ENCODE measurements at regions not wholly inside any gene's neighbourhood (a gene's known extent, or its start where the extent isn't known, plus 50 kb on each side); places are given as distances from the start of the nearest gene placed in this dataset.

DNA sequence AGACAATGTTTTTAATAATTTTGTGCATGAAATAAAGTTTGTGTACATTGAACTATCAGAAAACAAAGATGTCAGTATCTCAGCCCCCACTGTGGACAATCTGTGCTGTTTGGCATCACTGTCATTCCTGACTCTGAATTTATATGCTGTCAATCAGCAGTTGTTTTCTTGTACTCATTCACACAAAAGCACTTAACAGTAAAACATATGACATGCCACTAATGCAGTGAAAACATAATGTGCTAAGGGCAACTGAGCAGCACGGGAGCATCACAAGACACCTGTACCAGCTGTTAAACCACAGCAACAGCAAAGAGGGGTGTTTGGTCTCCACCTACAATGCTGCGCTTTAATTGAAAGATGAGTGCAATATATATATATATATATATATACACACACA lies 647.8 kb upstream of the SLC35B3 start:
- Histone ChIP-seq H3K4me1 (ENCODE audit: control insufficient read depth in 1 of 2, extremely low read depth in 1 of 2, insufficient read depth in 2 of 2, low read length in 2 of 2) (peaks cover 0 to 9% of the 10 kb centered on the region in 2 experiments), H3K27me3 (replicated peaks in 1 of 2; ENCODE audit: control insufficient read depth in 2 of 2, extremely low read depth in 1 of 2, insufficient read depth in 2 of 2, low read length in 1 of 2) (no peaks in the 10 kb centered on the region), H3K36me3 (ENCODE audit: control insufficient read depth in 2 of 2, extremely low read depth in 1 of 2, insufficient read depth in 1 of 2, low read length in 1 of 2) (no peaks in the 10 kb centered on the region), H3K4me3 (ENCODE audit: control insufficient read depth in 1 of 2, extremely low read depth in 1 of 2, low read length in 1 of 2) (no peak overlapping the region), H3K9me3 (no peaks in the 10 kb centered on the region), H3K27ac (ENCODE audit: low read length) (no peak overlapping the region)
- Mint-ChIP-seq H3K4me3 (no peak overlapping the region), H3K27ac (no peak overlapping the region), H3K9me3 (peaks cover under 1 to 6% (median 5%) of the 10 kb centered on the region in 3 donors), H3K27me3 (no peaks in the 10 kb centered on the region), H3K36me3 (no peaks in the 10 kb centered on the region), H3K4me1 (peaks cover 0 to 8% (median 0%) of the 10 kb centered on the region in 3 donors)
- no CpG with 5 or more reads among the region's 2 CpGs for WGBS (ENCODE audit: insufficient coverage)
- CTCF ChIA-PET = no interaction called here
- ATAC-seq (replicated peaks in 1 of 4) (no peak), DNase-seq (no peak)
- POLR2A ChIA-PET = no interaction called here

DNA sequence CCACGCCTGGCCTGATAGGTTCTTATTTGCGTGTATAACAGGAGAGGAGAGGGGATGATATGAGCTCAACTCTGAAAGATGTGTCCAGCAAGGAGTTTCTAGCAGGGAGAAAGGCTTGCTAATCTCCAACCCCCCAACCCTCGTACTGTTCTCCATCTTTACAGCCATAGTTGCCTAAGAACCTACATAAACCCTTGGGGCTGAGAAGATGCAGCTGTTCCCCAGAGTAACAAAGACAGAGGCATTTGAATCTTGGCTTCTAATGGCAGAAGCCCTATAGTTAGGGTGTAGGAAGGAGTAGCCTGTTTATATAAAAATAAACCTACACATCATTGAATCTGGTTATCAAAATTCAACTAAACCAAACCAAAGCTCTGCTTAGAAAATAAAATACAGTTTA lies 631.4 kb upstream of the SLC35B3 start:
- Mint-ChIP-seq H3K4me3 (no peak overlapping the region), H3K4me1 (peaks cover 0 to 2% (median 0%) of the 10 kb centered on the region in 3 donors), H3K9me3 (peaks cover 0 to 4% (median 4%) of the 10 kb centered on the region in 3 donors), H3K27me3 (no peaks in the 10 kb centered on the region), H3K36me3 (no peaks in the 10 kb centered on the region), H3K27ac (no peak overlapping the region)
- H3K27me3 ChIP-seq (replicated peaks in 1 of 2; ENCODE audit: control insufficient read depth in 2 of 2, extremely low read depth in 1 of 2, insufficient read depth in 2 of 2, low read length in 1 of 2) = no peaks in the 10 kb centered on the region
- CTCF ChIA-PET = no interaction called here
- no peaks in the 10 kb centered on the region for H3K36me3 ChIP-seq (ENCODE audit: control insufficient read depth in 2 of 2, extremely low read depth in 1 of 2, insufficient read depth in 1 of 2, low read length in 1 of 2)
- no peak overlapping the region for H3K27ac ChIP-seq (ENCODE audit: low read length)
- ATAC-seq (replicated peaks in 1 of 4) (no peak), DNase-seq (no peak)
- no peaks in the 10 kb centered on the region for H3K4me1 ChIP-seq (ENCODE audit: control insufficient read depth in 1 of 2, extremely low read depth in 1 of 2, insufficient read depth in 2 of 2, low read length in 2 of 2)
- POLR2A ChIA-PET = no interaction called here
- H3K4me3 ChIP-seq (ENCODE audit: control insufficient read depth in 1 of 2, extremely low read depth in 1 of 2, low read length in 1 of 2) = no peak overlapping the region
- no peaks in the 10 kb centered on the region for H3K9me3 ChIP-seq
- WGBS (ENCODE audit: insufficient coverage) = no CpG with 5 or more reads among the region's 3 CpGs

DNA sequence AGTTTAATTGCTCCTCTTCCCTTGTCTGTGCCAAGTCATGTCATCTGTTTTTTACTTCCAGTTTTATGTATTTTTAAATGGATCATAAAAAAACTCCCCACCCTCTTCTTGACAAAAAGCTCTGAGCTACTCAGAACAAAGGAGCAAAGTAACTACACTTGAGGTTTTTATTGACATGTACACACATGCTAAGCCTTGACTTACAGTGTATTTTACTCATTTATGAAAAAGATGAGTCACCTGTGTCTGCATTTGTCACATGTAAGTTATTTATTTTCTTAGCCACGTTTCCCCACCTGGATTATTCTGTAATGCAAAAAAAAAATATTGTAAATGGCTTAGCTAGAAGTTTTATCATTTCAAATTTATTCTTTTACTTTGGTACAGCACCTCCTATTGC lies 628.8 kb upstream of the SLC35B3 start:
- DNase-seq (no peak), ATAC-seq (replicated peaks in 1 of 4) (no peak)
- H3K27ac Mint-ChIP-seq = no peak overlapping the region
- peaks cover 0 to 2% (median 0%) of the 10 kb centered on the region in 3 donors for H3K4me1 Mint-ChIP-seq
- H3K4me1 ChIP-seq (ENCODE audit: control insufficient read depth in 1 of 2, extremely low read depth in 1 of 2, insufficient read depth in 2 of 2, low read length in 2 of 2) = no peaks in the 10 kb centered on the region
- POLR2A ChIA-PET = no interaction called here
- no peaks in the 10 kb centered on the region for H3K36me3 Mint-ChIP-seq
- no peaks in the 10 kb centered on the region for H3K9me3 ChIP-seq
- no peak overlapping the region for H3K27ac ChIP-seq (ENCODE audit: low read length)
- WGBS (ENCODE audit: insufficient coverage) = no CpG with 5 or more reads among the region's 1 CpG
- no peaks in the 10 kb centered on the region for H3K9me3 Mint-ChIP-seq
- H3K27me3 Mint-ChIP-seq = no peaks in the 10 kb centered on the region
- H3K4me3 ChIP-seq (ENCODE audit: control insufficient read depth in 1 of 2, extremely low read depth in 1 of 2, low read length in 1 of 2) = no peak overlapping the region
- H3K27me3 ChIP-seq (replicated peaks in 1 of 2; ENCODE audit: control insufficient read depth in 2 of 2, extremely low read depth in 1 of 2, insufficient read depth in 2 of 2, low read length in 1 of 2) = no peaks in the 10 kb centered on the region
- H3K36me3 ChIP-seq (ENCODE audit: control insufficient read depth in 2 of 2, extremely low read depth in 1 of 2, insufficient read depth in 1 of 2, low read length in 1 of 2) = no peaks in the 10 kb centered on the region
- CTCF ChIA-PET = no interaction called here
- H3K4me3 Mint-ChIP-seq = no peak overlapping the region

DNA sequence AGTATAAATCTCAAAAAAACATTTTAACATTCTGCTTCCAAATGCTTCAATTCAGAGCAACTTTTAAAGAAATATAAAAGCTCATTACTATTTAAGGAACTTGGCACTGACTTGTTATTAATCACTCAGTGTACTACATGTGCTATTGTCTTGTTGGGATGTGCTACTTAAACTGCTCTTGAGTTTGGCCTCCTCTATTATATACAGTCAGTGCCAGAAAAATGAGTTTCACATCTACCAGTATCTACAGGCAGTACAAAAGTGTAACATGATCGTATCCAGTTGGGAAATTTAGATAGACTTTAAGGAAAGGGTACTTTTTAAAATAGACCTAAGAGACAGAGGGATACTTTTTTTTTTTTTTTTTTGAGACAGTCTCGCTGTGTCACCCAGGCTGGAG lies 627.3 kb upstream of the SLC35B3 start:
- CTCF ChIA-PET = no interaction called here
- no peak overlapping the region for H3K27ac Mint-ChIP-seq

DNA sequence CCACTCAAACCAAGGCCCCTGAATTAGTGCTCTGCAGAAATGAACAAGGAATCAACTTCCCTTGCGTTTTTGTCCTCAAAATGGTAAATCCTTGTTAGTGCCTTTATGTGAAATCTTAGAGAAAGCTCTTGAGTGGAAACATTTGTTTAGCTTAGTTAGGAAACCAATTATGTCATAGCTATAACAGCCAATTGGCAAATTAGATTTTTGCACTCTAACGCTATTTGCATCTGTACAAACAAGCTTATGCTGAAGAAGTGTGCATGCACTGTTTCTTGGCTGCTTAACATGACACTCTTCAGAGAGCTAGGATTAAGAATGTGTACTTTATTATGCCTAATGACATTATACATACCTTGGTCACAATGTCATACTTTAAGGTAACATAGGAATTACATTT lies 622.6 kb upstream of the SLC35B3 start:
- POLR2A ChIA-PET = no interaction called here
- Mint-ChIP-seq H3K27ac (no peak overlapping the region), H3K36me3 (no peaks in the 10 kb centered on the region), H3K27me3 (no peaks in the 10 kb centered on the region), H3K4me3 (no peak overlapping the region), H3K9me3 (peaks cover 0 to 4% (median 0%) of the 10 kb centered on the region in 3 donors), H3K4me1 (no peaks in the 10 kb centered on the region)
- CTCF ChIA-PET = no interaction called here
- H3K9me3 ChIP-seq = no peaks in the 10 kb centered on the region
- no peak overlapping the region for H3K27ac ChIP-seq (ENCODE audit: low read length)
- ATAC-seq (replicated peaks in 1 of 4) (no peak), DNase-seq (no peak)
- 100% methylated on average over 1 of the region's 2 CpGs for WGBS (ENCODE audit: insufficient coverage)
- no peaks in the 10 kb centered on the region for H3K4me1 ChIP-seq (ENCODE audit: control insufficient read depth in 1 of 2, extremely low read depth in 1 of 2, insufficient read depth in 2 of 2, low read length in 2 of 2)
- H3K36me3 ChIP-seq (ENCODE audit: control insufficient read depth in 2 of 2, extremely low read depth in 1 of 2, insufficient read depth in 1 of 2, low read length in 1 of 2) = no peaks in the 10 kb centered on the region
- H3K27me3 ChIP-seq (replicated peaks in 1 of 2; ENCODE audit: control insufficient read depth in 2 of 2, extremely low read depth in 1 of 2, insufficient read depth in 2 of 2, low read length in 1 of 2) = no peaks in the 10 kb centered on the region
- no peak overlapping the region for H3K4me3 ChIP-seq (ENCODE audit: control insufficient read depth in 1 of 2, extremely low read depth in 1 of 2, low read length in 1 of 2)

More for the DNA sequence above, 627.3 kb upstream of the SLC35B3 start:
- Histone ChIP-seq H3K4me1 (ENCODE audit: control insufficient read depth in 1 of 2, extremely low read depth in 1 of 2, insufficient read depth in 2 of 2, low read length in 2 of 2) (no peaks in the 10 kb centered on the region), H3K27ac (ENCODE audit: low read length) (no peak overlapping the region), H3K9me3 (no peaks in the 10 kb centered on the region), H3K27me3 (replicated peaks in 1 of 2; ENCODE audit: control insufficient read depth in 2 of 2, extremely low read depth in 1 of 2, insufficient read depth in 2 of 2, low read length in 1 of 2) (no peaks in the 10 kb centered on the region), H3K4me3 (ENCODE audit: control insufficient read depth in 1 of 2, extremely low read depth in 1 of 2, low read length in 1 of 2) (no peak overlapping the region), H3K36me3 (ENCODE audit: control insufficient read depth in 2 of 2, extremely low read depth in 1 of 2, insufficient read depth in 1 of 2, low read length in 1 of 2) (no peaks in the 10 kb centered on the region)
- POLR2A ChIA-PET = no interaction called here
- no CpG with 5 or more reads among the region's 2 CpGs for WGBS (ENCODE audit: insufficient coverage)
- no peaks in the 10 kb centered on the region for H3K9me3 Mint-ChIP-seq
- peaks cover 0 to 2% (median 0%) of the 10 kb centered on the region in 3 donors for H3K4me1 Mint-ChIP-seq
- no peaks in the 10 kb centered on the region for H3K36me3 Mint-ChIP-seq
- H3K27me3 Mint-ChIP-seq = no peaks in the 10 kb centered on the region
- ATAC-seq (replicated peaks in 1 of 4) (no peak), DNase-seq (no peak)
- H3K4me3 Mint-ChIP-seq = no peak overlapping the region

DNA sequence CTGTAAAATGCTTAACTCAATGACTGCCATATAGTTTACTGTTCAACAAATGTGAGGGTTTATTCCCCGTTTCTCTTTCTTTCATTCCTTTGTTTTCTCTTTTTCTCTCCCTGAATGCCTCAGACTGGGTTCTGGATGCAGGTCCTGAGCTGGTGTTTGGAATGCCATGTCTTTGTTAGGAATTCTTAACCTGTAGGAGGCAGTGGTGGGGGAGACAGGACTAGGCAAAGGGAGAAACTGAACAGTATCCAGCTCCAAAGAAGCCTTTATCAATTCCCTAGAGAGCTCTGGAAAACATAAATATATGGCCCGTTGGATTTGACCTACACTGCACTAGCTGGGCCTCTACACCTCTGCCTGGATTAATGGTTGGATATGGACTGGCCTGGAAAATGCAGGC lies 621.2 kb upstream of the SLC35B3 start:
- no peak for ATAC-seq (replicated peaks in 1 of 4)
- no peaks in the 10 kb centered on the region for H3K9me3 ChIP-seq
- WGBS (ENCODE audit: insufficient coverage) = no CpG with 5 or more reads among the region's 2 CpGs
- H3K9me3 Mint-ChIP-seq = peaks cover 0 to 4% (median 0%) of the 10 kb centered on the region in 3 donors
- H3K27ac Mint-ChIP-seq = no peak overlapping the region
- no peaks in the 10 kb centered on the region for H3K27me3 ChIP-seq (replicated peaks in 1 of 2; ENCODE audit: control insufficient read depth in 2 of 2, extremely low read depth in 1 of 2, insufficient read depth in 2 of 2, low read length in 1 of 2)
- H3K4me1 ChIP-seq (ENCODE audit: control insufficient read depth in 1 of 2, extremely low read depth in 1 of 2, insufficient read depth in 2 of 2, low read length in 2 of 2) = no peaks in the 10 kb centered on the region
- no peak overlapping the region for H3K4me3 Mint-ChIP-seq
- H3K27ac ChIP-seq (ENCODE audit: low read length) = no peak overlapping the region
- H3K4me3 ChIP-seq (ENCODE audit: control insufficient read depth in 1 of 2, extremely low read depth in 1 of 2, low read length in 1 of 2) = no peak overlapping the region
- H3K36me3 ChIP-seq (ENCODE audit: control insufficient read depth in 2 of 2, extremely low read depth in 1 of 2, insufficient read depth in 1 of 2, low read length in 1 of 2) = no peaks in the 10 kb centered on the region
- no peaks in the 10 kb centered on the region for H3K4me1 Mint-ChIP-seq
- POLR2A ChIA-PET = no interaction called here
- no peaks in the 10 kb centered on the region for H3K27me3 Mint-ChIP-seq
- CTCF ChIA-PET = no interaction called here
- DNase-seq = no peak
- no peaks in the 10 kb centered on the region for H3K36me3 Mint-ChIP-seq

DNA sequence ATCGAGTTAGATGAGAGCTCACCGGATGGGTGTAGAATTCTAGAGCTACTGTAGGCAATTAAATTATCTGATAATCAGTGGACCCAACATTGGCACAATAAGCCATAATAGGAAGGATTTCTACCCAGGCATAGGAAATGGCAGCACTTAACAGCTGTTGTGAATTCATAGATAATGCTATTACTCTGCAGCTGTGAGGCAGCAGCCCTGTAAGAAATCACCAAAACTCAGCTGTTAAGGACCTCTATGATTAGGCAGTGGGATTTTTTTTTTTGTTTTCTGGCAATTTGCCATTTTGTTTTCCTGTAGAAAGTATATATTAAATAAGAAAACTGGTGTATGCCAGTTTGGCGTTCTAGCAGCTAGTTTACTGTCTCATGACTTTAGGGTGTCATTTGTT lies 609.1 kb upstream of the SLC35B3 start:
- DNase-seq = no peak
- ATAC-seq (replicated peaks in 1 of 4) = no peak
- Histone ChIP-seq H3K27ac (ENCODE audit: low read length) (no peak overlapping the region), H3K4me1 (ENCODE audit: control insufficient read depth in 1 of 2, extremely low read depth in 1 of 2, insufficient read depth in 2 of 2, low read length in 2 of 2) (no peaks in the 10 kb centered on the region), H3K36me3 (ENCODE audit: control insufficient read depth in 2 of 2, extremely low read depth in 1 of 2, insufficient read depth in 1 of 2, low read length in 1 of 2) (no peaks in the 10 kb centered on the region), H3K4me3 (ENCODE audit: control insufficient read depth in 1 of 2, extremely low read depth in 1 of 2, low read length in 1 of 2) (no peak overlapping the region), H3K9me3 (no peaks in the 10 kb centered on the region), H3K27me3 (replicated peaks in 1 of 2; ENCODE audit: control insufficient read depth in 2 of 2, extremely low read depth in 1 of 2, insufficient read depth in 2 of 2, low read length in 1 of 2) (no peaks in the 10 kb centered on the region)
- Mint-ChIP-seq H3K4me1 (no peaks in the 10 kb centered on the region), H3K4me3 (no peak overlapping the region), H3K36me3 (no peaks in the 10 kb centered on the region), H3K27me3 (peaks cover 0 to 3% of the 10 kb centered on the region in 2 donors), H3K9me3 (peaks cover 5 to 9% (median 9%) of the 10 kb centered on the region in 3 donors), H3K27ac (no peak overlapping the region)
- 100% methylated on average over 1 of the region's 3 CpGs for WGBS (ENCODE audit: insufficient coverage)
- CTCF ChIA-PET = no interaction called here
- POLR2A ChIA-PET = no interaction called here
